Uterus (tissue), 3 donors: ENCODE measurements at regions not wholly inside any gene's neighbourhood (a gene's known extent, or its start where the extent isn't known, plus 50 kb on each side); places are given as distances from the start of the nearest gene placed in this dataset.

Source experiments
- DNase-seq, 2 donors: peaks; one replicate each; pipeline ENCODE4 v3.0.0-alpha.2; 2019 to 2020
- H3K27ac ChIP-seq, 2 donors: fragments of 200-600 bp; sonication (generic); 1 replicate in 1 of 2; 2 replicates in 1 of 2; pipeline ENCODE4 v1.5.1; 2016 to 2018
- H3K27me3 ChIP-seq, 2 donors: fragments of 200-600 bp; sonication (generic); one replicate each; pipeline ENCODE4 v1.5.1; 2018 to 2019; ENCODE audit warnings: control low read depth in 1 of 2
- H3K36me3 ChIP-seq, 2 donors: fragments of 200-600 bp; sonication (generic); one replicate each; pipeline ENCODE4 v1.5.1; 2019; ENCODE audit warnings: control low read depth in 1 of 2
- H3K4me1 ChIP-seq, 2 donors: fragments of 200-600 bp; sonication (generic); one replicate each; pipeline ENCODE4 v1.5.1; 2018 to 2019; ENCODE audit warnings: control low read depth in 1 of 2
- H3K4me3 ChIP-seq, 2 donors: fragments of 200-600 bp; sonication (generic); 1 replicate in 1 of 2; 2 replicates in 1 of 2; pipeline ENCODE4 v1.5.1; 2018 to 2019; ENCODE audit warnings: mild to moderate bottlenecking in 1 of 2
- H3K9me3 ChIP-seq, 2 donors: fragments of 200-600 bp; sonication (generic); one replicate each; pipeline ENCODE4 v1.5.1; 2019; ENCODE audit warnings: control low read depth in 1 of 2
- CTCF ChIP-seq, 4 experiments: fragments of 200-600 bp in 2 of 4; fragments of 450-650 bp in 2 of 4; sonication (generic) in 2 of 4; IDR thresholded peaks; one replicate each; pipeline ENCODE4 v1.5.1; 2016 to 2019; ENCODE audit warnings: antibody characterized with exemption in 4 of 4, mild to moderate bottlenecking in 2 of 4, moderate library complexity in 1 of 4
- POLR2A ChIP-seq, 2 donors: fragments of 450-650 bp; IDR thresholded peaks; one replicate each; pipeline ENCODE4 v1.6.1; 2016; ENCODE audit warnings: antibody characterized with exemption in 2 of 2, mild to moderate bottlenecking in 1 of 2, moderate library complexity in 1 of 2
- intact Hi-C: fragments of 100-400 bp; cut with DNase I; formaldehyde crosslinking; loops from one replicate; pipeline ENCODE4 v1.15.1; 2023; ENCODE audit warnings: low total_unique reads
- donor health status: DM: yes; HTN: yes; CAD: no.

GRCh38 chr4:132958457-132959263, 190.4 kb upstream of the PCDH10 start:
- no peaks in the 10 kb centered on the region for H3K36me3 ChIP-seq
- no peak overlapping the region for H3K27ac ChIP-seq
- H3K4me3 ChIP-seq: no peak overlapping the region
- intact Hi-C loops: no loop called here
- H3K9me3 ChIP-seq: no peaks in the 10 kb centered on the region
- TF ChIP-seq CTCF (IDR thresholded peaks at IDR 0.05) (no peak), POLR2A (IDR thresholded peaks at IDR 0.05) (no peak)
- DNase-seq: no peak
- no peaks in the 10 kb centered on the region for H3K27me3 ChIP-seq
- no peaks in the 10 kb centered on the region for H3K4me1 ChIP-seq

GRCh38 chr4:132981611-132982010, 167.5 kb upstream of the PCDH10 start:
- H3K4me3 ChIP-seq: no peak overlapping the region
- H3K4me1 ChIP-seq: no peaks in the 10 kb centered on the region
- TF ChIP-seq POLR2A (IDR thresholded peaks at IDR 0.05) (no peak), CTCF (IDR thresholded peaks at IDR 0.05) (no peak)
- no peaks in the 10 kb centered on the region for H3K27me3 ChIP-seq
- intact Hi-C loops: no loop called here
- no peak for DNase-seq
- H3K9me3 ChIP-seq: no peaks in the 10 kb centered on the region
- no peak overlapping the region for H3K27ac ChIP-seq
- H3K36me3 ChIP-seq: no peaks in the 10 kb centered on the region

GRCh38 chr4:132982151-132982550, 166.9 kb upstream of the PCDH10 start:
- no peak for TF ChIP-seq CTCF (IDR thresholded peaks at IDR 0.05)
- no peaks in the 10 kb centered on the region for H3K36me3 ChIP-seq
- H3K27me3 ChIP-seq: no peaks in the 10 kb centered on the region
- no peak overlapping the region for H3K27ac ChIP-seq
- intact Hi-C loops: no loop called here
- no peak overlapping the region for H3K4me3 ChIP-seq
- H3K4me1 ChIP-seq: no peaks in the 10 kb centered on the region
- no peaks in the 10 kb centered on the region for H3K9me3 ChIP-seq
- DNase-seq: no peak

GRCh38 chr4:132991111-132991510, 158.0 kb upstream of the PCDH10 start:
- H3K27me3 ChIP-seq: no peaks in the 10 kb centered on the region
- H3K9me3 ChIP-seq: no peaks in the 10 kb centered on the region
- H3K4me3 ChIP-seq: no peak overlapping the region
- intact Hi-C loops: no loop called here
- H3K27ac ChIP-seq: no peak overlapping the region
- no peaks in the 10 kb centered on the region for H3K4me1 ChIP-seq
- H3K36me3 ChIP-seq: no peaks in the 10 kb centered on the region
- TF ChIP-seq CTCF (IDR thresholded peaks at IDR 0.05) (no peak), POLR2A (IDR thresholded peaks at IDR 0.05) (no peak)
- no peak for DNase-seq

- H3K27ac ChIP-seq: no peak overlapping the region
- no peak overlapping the region for H3K4me3 ChIP-seq
- intact Hi-C loops: no loop called here
- H3K9me3 ChIP-seq: no peaks in the 10 kb centered on the region
- no peaks in the 10 kb centered on the region for H3K4me1 ChIP-seq
- DNase-seq: no peak
- H3K36me3 ChIP-seq: no peaks in the 10 kb centered on the region
- no peaks in the 10 kb centered on the region for H3K27me3 ChIP-seq
- TF ChIP-seq POLR2A (IDR thresholded peaks at IDR 0.05): no peak
- TF ChIP-seq CTCF (IDR thresholded peaks at IDR 0.05): no peak
Observed at GRCh38 chr4:132992686-132993085, 156.4 kb upstream of the PCDH10 start.
